ENCODE measurements at regions not wholly inside any gene's neighbourhood (a gene's known extent, or its start where the extent isn't known, plus 50 kb on each side); places are given as distances from the start of the nearest gene placed in this dataset.
"Not testable (repeated sequence)": the region's sequence is repeated elsewhere in the genome, so short reads cannot be mapped to it uniquely, and the experiment has no call there.

DNA sequence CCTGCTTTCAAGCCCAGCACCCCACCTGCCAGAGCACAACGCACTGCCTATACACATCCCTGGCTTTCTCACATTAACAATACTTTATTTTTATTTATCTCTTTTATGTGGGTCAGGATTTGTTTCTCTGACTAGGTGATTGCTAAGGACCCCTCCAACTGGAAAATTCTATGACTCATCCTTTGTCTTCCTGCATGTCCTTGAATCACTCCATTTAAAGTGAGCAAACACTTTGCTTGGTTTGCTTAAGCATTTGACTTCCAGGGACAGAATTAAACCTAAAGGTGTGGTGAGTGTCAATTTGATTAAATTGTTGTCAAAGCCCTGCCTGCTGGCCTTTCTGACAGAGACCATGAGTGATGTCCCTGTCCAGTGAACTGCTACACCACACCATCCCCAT lies 536.5 kb upstream of the BRINP1 start:
- peak; percentile 33 to 53 for DNase-seq

DNA sequence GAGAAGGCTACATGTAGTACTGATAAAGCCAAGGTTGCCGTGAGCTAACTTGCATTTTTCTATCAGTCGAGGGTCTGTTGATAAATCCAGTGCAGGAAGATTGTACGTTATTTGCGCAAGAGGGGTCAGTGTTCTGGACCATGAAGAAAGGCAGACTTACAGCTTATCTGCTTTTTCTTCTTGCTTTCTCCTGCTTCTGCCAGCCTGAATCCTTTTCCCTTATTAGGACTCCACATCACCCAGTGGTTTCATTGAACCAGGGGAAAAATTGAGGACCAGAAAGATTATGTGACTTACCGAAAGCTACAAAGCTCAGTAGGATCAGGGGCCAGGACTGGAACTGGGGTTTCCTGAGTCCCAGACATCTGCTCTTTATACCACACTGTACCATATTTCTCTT lies 534.6 kb upstream of the BRINP1 start:
- no peak for DNase-seq

DNA sequence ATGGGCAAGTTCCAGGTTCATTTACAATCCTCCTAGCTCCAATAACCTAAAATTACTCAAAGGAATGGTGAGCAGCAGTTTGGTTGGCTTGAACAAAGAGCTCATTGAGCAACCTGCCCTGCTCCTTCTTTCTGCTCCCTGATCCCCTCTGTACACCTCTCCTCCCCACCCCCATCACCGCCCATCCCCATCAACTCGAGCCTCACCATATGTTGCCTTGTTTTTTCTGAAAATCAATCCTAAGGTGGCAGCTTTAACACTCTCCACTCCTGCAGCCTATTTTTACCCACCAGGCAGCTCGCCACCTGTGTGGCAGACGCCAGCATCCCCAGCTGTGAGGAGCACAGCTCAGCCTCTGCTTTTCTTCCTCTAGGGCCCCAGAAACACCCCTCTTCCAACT lies 533.4 kb upstream of the BRINP1 start:
- no peak for DNase-seq

DNA sequence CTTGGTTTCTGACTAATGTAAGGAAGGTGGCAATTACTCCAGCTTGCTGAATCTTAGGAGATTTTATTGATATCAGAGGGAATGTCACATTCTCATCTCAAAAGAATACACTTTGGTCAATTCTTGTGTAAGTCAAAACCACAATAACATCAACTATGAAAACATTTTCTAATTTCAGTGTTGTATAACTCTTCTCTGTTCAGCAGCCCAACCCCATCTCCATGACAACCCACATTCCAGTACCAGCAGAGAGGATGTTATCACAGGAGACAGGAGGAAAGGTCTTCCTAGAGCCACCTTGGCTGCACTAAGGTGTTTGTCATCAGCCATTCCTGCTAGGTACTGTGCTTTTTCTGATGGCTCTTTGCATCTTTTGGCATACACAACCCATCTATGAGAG lies 529.1 kb upstream of the BRINP1 start:
- no peak for DNase-seq

DNA sequence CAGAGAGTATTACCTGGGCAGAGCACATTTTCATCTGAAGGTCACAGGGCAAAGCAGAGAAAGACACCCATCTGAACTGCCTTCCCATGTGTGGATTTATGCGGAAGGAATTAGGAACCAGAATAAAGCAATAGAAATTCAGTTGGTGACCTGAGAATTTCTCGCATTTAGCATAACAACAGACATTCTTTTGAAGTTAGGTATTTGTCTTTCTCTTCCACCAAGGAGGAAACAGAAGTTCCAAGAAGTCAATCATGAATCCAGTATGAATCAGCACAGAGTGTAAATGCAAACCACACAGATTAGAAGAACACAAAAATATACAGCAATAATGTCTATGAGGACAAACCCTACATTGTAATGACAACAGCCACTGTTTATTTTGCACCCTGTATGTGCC lies 515.2 kb upstream of the BRINP1 start:
- DNase-seq, result no peak

DNA sequence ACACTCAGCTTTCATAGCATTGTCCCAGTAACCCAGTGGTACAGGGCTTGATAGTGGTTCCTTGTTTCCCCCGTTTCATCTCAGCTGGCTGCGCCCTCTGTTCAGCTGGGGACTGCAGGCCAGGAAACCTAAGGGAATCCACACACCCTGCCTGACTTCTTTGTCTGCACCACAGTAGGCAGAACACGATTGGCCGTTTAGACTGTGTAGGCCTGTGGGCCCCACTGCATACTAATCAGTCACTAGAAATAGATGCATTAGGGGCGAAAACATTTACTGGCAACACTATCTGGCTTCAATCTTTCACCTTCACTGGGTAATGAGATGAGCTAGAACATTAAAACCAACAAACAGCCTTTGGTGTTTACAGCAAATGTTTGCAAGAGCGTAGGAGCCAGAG lies 512.7 kb upstream of the BRINP1 start:
- no peak for DNase-seq

DNA sequence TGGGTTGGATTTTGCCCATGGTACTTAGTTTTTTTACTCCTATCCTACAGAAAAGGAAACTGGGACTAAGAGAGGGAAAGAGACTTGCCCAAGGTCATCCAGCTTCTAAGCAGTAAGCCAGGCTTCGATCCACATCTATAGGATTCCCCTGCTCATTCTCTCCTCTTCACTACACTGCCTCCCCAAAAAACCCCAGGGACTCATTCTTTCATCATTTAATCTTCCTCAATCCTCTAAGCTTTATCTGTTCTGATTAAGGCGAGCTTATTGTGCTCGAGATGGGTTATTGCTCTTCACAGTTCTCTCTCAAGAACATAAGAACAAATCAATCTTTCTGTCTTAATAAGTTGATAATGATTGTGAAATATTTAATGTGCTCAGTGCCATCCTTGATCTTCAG lies 511.1 kb upstream of the BRINP1 start:
- DNase-seq, result no peak

DNA sequence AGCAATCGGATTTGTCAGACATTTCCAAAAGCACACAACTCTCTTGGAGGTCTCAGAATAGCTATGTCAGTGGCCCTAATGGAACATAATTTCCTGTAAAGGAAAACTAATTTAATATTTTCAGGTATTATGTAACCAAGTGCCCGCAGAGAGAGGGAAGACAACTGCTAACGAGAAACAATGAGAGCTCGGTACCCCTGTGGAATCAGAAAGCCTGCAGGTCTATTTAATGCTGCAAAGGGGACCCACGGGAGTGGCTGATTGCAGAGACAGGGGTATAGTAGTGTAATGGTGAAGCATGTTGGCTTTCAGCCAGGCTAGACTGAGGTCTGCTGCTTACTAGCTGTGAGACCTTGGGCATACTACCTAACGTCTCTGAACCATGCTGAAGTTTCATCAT lies 508.1 kb upstream of the BRINP1 start:
- no peak for DNase-seq

DNA sequence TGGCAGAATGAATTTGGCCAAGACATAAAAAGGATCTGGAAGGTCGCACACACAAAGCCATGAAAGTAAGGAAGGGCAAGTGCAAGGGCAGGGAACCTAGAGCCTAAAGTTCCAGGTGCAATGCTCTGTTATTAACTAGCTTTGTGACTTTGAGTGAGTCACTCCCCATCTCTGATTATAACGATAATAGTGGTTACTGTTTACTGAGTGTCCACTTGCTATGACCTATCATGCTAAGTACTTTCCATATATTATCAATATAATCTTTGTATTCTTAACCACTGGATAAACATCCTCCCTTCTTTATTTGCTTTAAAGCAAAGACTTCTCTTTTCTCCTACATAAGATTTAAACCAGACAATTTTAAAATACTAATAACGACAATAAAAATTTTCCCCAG lies 504.6 kb upstream of the BRINP1 start:
- no peak for DNase-seq

DNA sequence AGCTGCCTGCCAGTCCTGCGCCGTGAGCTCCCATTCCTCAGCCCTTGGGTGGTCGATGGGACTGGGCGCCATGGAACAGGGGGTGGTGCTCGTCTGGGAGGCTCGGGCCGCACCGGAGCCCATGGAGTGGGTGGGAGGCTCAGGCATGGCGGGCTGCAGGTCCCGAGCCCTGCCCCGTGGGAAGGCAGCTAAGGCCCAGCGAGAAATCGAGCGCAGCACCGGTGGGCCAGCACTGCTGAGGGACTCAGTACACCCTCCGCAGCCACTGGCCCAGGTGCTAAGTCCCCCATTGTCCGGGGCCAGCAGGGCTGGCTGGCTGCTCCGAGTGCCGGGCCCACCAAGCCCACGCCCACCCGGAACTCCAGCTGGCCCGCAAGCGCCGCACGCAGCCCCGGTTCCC lies 501.0 kb upstream of the BRINP1 start:
- DNase-seq, result not testable (repeated sequence)

DNA sequence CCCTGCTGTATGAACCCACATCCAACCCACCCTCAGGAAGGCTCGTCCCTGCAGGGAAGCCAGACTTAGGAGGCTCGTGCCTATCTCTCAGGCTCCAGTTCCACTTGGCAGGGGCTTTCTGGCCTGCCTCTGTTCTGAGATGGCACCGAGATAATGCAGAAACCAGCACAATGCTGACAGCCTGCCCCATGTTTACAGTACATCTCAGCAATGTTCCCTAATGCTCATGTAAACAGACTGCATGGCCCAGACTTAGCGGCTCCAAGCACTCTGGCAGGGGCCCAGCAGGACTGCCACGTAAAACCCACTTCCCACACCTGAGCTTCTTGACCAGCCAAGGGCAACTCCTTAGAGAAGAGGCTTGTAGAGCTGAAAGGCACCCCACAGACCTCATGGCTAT lies 499.5 kb upstream of the BRINP1 start:
- peak; percentile 33 to 82 for DNase-seq

DNA sequence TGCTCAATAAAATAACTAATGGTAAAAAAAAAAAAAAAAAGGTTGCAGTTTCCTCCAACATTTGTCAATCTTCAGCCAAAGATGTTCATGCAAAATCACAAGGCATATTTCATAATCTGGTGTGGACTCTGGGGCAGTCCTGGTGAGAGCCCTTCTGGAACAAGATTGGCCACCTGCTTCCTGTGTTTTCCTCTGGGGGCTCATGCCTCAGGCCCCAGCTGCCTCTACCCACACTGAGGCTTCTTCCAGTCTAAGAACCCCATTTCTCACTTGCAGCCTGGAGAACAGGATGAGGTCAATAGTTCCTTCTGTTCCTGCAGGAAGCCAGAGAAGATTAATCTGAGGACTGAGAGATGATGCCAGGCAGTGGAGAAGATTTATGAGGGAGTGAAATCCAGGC lies 492.6 kb upstream of the BRINP1 start:
- DNase-seq, result no peak

DNA sequence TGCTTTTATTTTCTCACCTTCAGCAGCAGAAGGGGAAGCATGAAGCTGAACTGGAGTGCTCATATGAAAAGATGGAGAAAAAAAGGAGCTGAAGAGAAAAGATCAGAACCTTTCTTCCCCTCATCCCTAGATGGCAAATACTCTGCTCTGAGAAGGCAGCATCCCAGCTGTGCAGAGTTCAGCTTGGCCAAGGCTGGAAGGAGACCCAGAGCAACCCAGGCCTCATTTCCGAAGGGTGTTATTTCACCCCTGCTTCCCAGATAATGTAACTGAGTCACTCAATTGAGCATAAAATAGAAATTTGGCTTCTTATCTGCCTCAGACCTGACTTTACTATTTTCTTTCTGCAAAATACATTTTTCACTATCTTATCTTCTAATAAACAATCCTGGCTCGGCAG lies 489.9 kb upstream of the BRINP1 start:
- DNase-seq, result no peak

DNA sequence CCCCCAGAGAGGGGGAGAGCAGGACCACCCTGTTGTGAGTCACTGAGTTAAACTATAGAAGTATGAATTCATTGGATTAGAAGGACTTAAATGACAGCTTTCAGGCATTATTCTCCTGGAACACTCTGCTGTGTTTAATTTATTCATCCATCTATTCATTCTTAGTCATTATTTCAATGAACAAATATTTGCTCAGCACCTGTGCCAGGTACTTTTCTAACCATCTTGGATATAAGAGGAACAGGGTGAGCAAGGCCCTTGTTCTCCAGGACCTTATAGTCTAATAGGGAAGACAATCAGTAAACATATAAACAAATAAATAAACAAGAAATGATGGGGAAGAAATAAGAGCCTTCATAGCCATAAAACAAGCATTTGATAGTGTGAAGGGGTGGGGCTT lies 483.9 kb upstream of the BRINP1 start:
- peak in 1 of 2 experiments; percentile 26 for DNase-seq

DNA sequence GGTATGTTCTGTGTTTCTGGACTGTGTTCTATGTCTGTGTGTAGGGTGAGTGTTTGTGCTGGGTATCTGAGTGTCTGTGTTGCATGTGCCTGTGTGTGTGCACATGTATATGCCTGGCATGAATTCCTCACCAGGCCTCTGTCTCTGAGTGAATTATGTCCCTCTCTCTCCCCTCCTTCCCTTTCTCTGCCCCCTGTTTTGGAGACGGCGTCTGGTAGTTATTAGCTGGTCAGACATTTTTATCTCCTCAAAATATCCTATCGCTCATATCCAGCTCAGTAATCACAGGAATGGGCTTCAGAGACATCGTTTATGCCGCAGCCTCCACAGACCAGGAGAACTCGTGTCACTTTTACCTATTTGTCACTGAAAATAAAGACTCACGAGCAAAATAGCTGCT lies 483.2 kb upstream of the BRINP1 start:
- DNase-seq, result no peak

DNA sequence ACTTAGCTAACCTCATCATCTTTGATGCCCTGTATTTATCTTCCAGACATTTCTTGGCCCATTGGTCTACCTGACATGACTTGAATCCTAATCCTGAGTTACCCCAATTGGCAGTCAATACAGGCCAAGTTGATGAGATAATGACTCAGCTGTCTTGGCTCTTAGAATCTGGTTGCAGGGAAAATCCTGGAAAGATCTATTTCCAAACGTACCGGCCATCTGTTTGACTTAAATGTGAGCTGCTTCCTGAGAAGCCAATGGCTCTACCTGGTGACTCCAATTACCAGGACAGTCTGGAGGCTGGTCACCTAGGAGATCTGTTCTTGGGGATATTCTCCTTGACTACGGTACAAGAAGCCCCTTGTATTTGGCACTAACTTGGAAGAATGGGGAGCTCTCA lies 475.2 kb upstream of the BRINP1 start:
- DNase-seq, result no peak

DNA sequence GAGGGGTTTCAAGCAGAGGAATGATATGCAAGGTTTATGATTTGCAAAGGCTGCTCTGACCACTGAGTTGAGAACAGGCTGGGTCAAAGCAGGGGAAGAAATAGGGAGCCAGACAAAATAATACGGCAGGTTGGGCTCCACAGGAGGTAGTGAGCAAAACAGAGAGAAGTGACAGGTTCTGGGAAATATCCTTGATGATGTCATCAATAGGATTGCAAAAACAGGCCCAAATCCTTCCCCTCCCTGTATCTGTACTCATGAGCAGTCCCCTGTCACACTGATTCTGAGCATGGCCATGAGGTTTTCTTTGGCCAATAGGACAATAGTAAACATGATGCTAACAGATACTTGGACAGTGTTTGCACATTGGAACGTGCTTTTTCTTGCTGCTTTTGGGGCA lies 471.8 kb upstream of the BRINP1 start:
- DNase-seq, result no peak

DNA sequence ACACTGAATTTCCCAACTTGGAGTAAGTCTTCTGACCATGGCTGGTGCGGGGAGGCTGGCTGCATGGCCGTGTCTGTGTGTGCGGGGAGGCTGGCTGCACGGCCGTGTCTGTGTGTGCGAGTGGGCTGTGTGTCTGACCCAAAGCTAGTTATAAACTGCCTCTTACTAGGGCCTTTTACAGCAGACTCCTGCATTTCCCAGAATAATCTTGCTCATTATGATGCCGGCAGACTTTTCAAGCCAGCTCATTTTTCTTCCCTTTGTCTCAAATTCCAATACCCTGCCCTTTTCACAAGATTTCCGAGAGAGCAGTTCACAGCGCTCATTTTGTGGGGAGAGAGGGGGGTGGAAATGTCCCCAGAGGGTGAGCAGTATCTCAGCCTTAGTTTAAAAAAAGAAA lies 470.7 kb upstream of the BRINP1 start:
- no peak for DNase-seq

DNA sequence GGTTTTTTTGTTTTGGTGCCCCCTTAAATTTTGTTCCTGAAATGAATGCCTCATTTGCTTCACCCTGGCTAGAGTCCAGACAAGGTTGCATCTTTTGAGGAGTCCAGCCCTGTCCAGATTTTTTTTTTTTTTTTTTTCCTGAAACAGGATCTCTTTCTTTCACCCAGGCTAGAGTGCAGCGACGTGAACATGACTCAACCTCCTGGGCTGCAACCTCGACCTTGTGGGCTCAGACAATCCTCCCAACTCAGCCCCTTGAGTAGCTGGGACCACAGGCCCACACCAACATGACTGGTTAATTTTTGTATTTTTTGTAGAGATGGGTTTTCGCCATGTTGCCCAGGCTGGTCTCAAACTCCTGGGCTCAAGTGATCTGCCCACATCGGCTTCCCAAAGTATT lies 469.0 kb upstream of the BRINP1 start:
- no peak for DNase-seq

DNA sequence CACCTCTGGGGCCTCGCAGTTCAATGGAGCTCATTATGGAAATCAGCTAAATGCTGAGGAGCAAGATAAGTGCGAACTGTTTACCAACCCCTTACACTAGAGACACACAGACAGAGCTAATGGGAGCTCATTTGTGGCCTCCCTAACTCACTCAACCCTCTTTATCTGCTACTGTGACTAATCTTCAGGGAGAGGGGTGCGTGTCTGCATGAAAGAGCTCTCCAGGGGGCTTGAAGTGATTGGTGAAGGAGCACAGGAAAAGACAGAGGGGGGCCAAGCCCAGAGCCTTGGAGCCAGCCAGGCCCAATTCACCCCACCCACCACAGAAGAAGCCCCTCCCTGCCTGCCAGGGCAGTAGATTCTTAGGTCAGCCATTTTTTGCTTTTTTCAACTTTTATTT lies 466.8 kb upstream of the BRINP1 start:
- DNase-seq, result peak in 1 of 2 experiments; percentile 32

DNA sequence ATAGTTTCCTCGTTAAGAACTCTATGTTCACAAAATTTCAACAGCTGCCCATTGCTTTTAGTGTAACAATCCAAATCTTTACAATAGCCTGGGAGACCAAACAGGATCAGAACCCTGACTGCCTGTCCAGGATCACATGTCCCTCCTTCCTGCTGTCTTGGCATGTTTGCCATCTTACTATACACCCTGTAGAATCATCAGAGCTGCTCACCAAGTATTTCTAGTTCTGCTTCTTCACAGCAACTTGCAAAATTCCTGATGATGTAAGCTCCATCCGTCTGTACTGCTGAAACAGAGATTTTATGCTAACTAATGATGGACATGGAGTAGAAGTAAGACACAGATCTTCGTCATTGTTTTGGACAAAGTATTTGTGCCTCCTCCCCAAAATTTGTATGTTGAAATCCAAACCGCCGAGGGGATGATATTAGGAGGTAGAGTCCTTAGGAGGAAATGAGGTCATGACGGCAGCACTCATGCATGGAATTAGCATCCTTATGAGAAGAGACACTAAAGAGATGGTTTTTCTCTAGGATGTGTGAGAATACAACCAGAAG lies 464.9 kb upstream of the BRINP1 start:
- no peak for DNase-seq

DNA sequence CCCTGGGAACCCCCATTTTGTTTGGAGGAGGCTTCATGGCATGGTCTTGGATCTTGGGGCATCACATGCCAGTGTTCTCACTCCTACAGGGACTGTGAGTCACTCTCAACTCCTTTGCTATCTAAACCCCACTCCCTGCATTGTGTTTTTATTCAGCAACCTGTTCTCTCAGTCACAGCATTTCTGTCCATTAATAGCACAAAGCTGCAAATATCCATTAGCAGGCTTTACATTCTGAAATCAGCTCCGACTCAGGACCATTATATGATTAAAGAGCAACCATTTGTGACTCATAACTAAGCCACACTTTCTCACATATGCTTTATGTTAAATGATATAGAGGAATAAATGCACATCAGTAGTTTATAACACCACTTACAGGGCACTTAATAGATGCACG lies 462.1 kb upstream of the BRINP1 start:
- no peak for DNase-seq

DNA sequence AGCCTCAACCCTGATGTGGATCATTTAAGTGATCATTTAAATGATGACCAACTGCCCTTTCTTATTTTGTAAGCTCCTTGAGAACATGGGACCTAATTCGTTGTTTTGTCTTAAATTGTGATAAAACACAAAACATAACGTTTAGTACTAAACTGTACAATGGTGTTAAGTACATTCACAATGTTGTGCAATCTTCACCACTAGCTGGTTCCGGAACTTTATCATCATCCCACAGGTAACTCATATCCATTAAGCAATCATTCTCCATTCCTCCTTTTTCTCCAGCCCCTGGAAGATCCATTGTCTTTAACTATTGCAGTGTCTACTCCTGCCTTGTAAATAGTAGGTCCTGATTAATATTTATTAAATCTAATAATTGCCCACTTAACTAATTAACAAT lies 460.5 kb upstream of the BRINP1 start:
- DNase-seq, result no peak

DNA sequence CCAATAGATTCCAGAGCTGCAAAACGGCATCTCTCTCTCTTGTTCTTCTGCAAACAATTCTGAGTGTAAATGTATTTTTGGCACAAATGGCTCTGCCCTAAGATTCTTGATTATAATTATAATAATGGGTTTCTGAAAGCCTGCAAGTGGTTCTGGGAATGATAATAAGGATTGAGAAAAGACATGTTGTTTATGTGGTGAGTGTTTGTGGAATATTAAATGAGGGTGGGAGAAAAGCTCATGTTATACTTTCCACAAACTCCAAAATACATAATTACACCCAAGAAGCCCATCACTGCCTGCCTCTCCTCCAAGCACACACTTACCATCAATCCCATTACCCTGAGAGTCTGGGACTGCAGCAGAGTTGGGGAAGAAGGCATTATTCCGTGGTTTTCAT lies 460.0 kb upstream of the BRINP1 start:
- DNase-seq, result no peak

DNA sequence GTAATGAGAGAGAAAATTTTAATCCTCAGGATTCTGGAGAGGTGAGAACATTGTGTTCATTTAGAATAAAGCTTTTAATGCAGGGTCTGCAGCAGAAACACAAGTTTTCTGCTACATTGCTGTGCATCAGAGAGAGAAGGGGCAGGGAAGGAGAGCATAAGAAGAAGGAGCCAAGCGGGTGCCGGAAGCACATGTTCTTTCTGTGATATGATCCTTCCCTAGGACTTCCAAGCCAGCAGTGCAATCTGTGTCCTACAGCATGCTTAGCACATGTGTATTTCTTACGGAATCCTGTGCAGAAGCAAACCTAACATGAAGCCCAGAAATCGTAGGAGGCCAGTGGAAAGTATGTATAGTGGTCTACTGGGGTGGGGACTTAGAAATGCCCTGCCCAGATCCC lies 458.3 kb upstream of the BRINP1 start:
- no peak for DNase-seq

DNA sequence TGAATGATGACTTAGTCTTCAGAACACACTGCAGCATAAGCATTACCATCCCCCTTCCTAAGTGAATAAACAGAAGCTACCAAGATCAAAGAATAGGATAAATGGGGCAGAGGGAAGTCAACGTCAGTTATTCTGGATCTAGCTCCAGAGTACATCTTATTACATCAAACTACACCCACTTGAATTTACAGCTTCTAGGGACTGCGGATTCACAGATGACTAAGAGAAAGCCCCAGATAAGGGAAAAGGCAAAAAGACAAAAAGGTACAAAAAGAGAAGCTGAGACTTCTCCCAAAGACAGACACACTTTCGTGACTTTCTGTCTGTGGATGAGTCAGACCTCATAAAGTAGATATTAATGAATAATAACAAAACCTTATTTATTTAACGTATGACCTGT lies 457.9 kb upstream of the BRINP1 start:
- DNase-seq, result no peak

Data from NCI-H2081 (cell line).